ENCODE measurements at regions not wholly inside any gene's neighbourhood (a gene's known extent, or its start where the extent isn't known, plus 50 kb on each side); places are given as distances from the start of the nearest gene placed in this dataset.
"Not testable (repeated sequence)": the region's sequence is repeated elsewhere in the genome, so short reads cannot be mapped to it uniquely, and the experiment has no call there.

GRCh38 chr6:125596020-125596419, 153.4 kb upstream of the HEY2 start:
- peaks cover 5% of the 10 kb centered on the region for H3K27me3 Mint-ChIP-seq
- no peak overlapping the region for H3K27ac Mint-ChIP-seq
- no peak overlapping the region for H3K4me3 Mint-ChIP-seq
- no peaks in the 10 kb centered on the region for H3K4me1 Mint-ChIP-seq (ENCODE audit: low read depth)
- no peaks in the 10 kb centered on the region for H3K9me3 Mint-ChIP-seq
- no peaks in the 10 kb centered on the region for H3K36me3 Mint-ChIP-seq (ENCODE audit: low read depth)

GRCh38 chr6:125597411-125598253, 151.8 kb upstream of the HEY2 start:
- peaks cover 13% of the 10 kb centered on the region for H3K27me3 Mint-ChIP-seq
- H3K4me3 Mint-ChIP-seq = no peak overlapping the region
- H3K27ac Mint-ChIP-seq = no peak overlapping the region
- no peaks in the 10 kb centered on the region for H3K9me3 Mint-ChIP-seq
- H3K36me3 Mint-ChIP-seq (ENCODE audit: low read depth) = no peaks in the 10 kb centered on the region
- no peaks in the 10 kb centered on the region for H3K4me1 Mint-ChIP-seq (ENCODE audit: low read depth)

- H3K36me3 Mint-ChIP-seq (ENCODE audit: low read depth) = no peaks in the 10 kb centered on the region
- peaks cover 18% of the 10 kb centered on the region for H3K27me3 Mint-ChIP-seq
- no peak overlapping the region for H3K4me3 Mint-ChIP-seq
- no peak overlapping the region for H3K27ac Mint-ChIP-seq
- no peaks in the 10 kb centered on the region for H3K9me3 Mint-ChIP-seq
- no peaks in the 10 kb centered on the region for H3K4me1 Mint-ChIP-seq (ENCODE audit: low read depth)
Observed at GRCh38 chr6:125598422-125598821, 151.0 kb upstream of the HEY2 start.

GRCh38 chr6:125604257-125604656, 145.2 kb upstream of the HEY2 start:
- peaks cover 32% of the 10 kb centered on the region for H3K27me3 Mint-ChIP-seq
- no peaks in the 10 kb centered on the region for H3K36me3 Mint-ChIP-seq (ENCODE audit: low read depth)
- H3K9me3 Mint-ChIP-seq = no peaks in the 10 kb centered on the region
- no peaks in the 10 kb centered on the region for H3K4me1 Mint-ChIP-seq (ENCODE audit: low read depth)
- H3K4me3 Mint-ChIP-seq = no peak overlapping the region
- H3K27ac Mint-ChIP-seq = no peak overlapping the region

GRCh38 chr6:125611573-125612344, 137.7 kb upstream of the HEY2 start:
- no peak overlapping the region for H3K4me3 Mint-ChIP-seq
- no peaks in the 10 kb centered on the region for H3K36me3 Mint-ChIP-seq (ENCODE audit: low read depth)
- H3K27ac Mint-ChIP-seq = no peak overlapping the region
- no peaks in the 10 kb centered on the region for H3K9me3 Mint-ChIP-seq
- H3K27me3 Mint-ChIP-seq = peaks cover 14% of the 10 kb centered on the region
- no peaks in the 10 kb centered on the region for H3K4me1 Mint-ChIP-seq (ENCODE audit: low read depth)

- Mint-ChIP-seq H3K27ac (no peak overlapping the region), H3K27me3 (peaks cover 14% of the 10 kb centered on the region), H3K9me3 (no peaks in the 10 kb centered on the region), H3K4me1 (ENCODE audit: low read depth) (no peaks in the 10 kb centered on the region), H3K4me3 (no peak overlapping the region), H3K36me3 (ENCODE audit: low read depth) (no peaks in the 10 kb centered on the region)
Observed at GRCh38 chr6:125612345-125612846, 137.0 kb upstream of the HEY2 start.

- no peak overlapping the region for H3K4me3 Mint-ChIP-seq
- no peaks in the 10 kb centered on the region for H3K4me1 Mint-ChIP-seq (ENCODE audit: low read depth)
- H3K27ac Mint-ChIP-seq = no peak overlapping the region
- H3K36me3 Mint-ChIP-seq (ENCODE audit: low read depth) = no peaks in the 10 kb centered on the region
- peaks cover 28% of the 10 kb centered on the region for H3K27me3 Mint-ChIP-seq
- H3K9me3 Mint-ChIP-seq = no peaks in the 10 kb centered on the region
Observed at GRCh38 chr6:125618629-125619028, 130.8 kb upstream of the HEY2 start.

GRCh38 chr6:125623085-125623484, 126.3 kb upstream of the HEY2 start:
- no peaks in the 10 kb centered on the region for H3K4me1 Mint-ChIP-seq (ENCODE audit: low read depth)
- H3K27me3 Mint-ChIP-seq = peaks cover 35% of the 10 kb centered on the region
- H3K4me3 Mint-ChIP-seq = no peak overlapping the region
- no peak overlapping the region for H3K27ac Mint-ChIP-seq
- no peaks in the 10 kb centered on the region for H3K36me3 Mint-ChIP-seq (ENCODE audit: low read depth)
- no peaks in the 10 kb centered on the region for H3K9me3 Mint-ChIP-seq

GRCh38 chr6:125631165-125631564, 118.3 kb upstream of the HEY2 start:
- Mint-ChIP-seq H3K27ac (no peak overlapping the region), H3K4me1 (ENCODE audit: low read depth) (no peaks in the 10 kb centered on the region), H3K36me3 (ENCODE audit: low read depth) (no peaks in the 10 kb centered on the region), H3K4me3 (no peak overlapping the region), H3K27me3 (peaks cover 9% of the 10 kb centered on the region), H3K9me3 (no peaks in the 10 kb centered on the region)

GRCh38 chr6:125636011-125636410, 113.4 kb upstream of the HEY2 start:
- H3K4me3 Mint-ChIP-seq; H3K27me3 Mint-ChIP-seq; H3K9me3 Mint-ChIP-seq; H3K36me3 Mint-ChIP-seq (ENCODE audit: low read depth); H3K4me1 Mint-ChIP-seq (ENCODE audit: low read depth); H3K27ac Mint-ChIP-seq: not testable (repeated sequence)

GRCh38 chr6:125636671-125637070, 112.8 kb upstream of the HEY2 start:
- no peaks in the 10 kb centered on the region for H3K9me3 Mint-ChIP-seq
- no peaks in the 10 kb centered on the region for H3K4me1 Mint-ChIP-seq (ENCODE audit: low read depth)
- no peak overlapping the region for H3K4me3 Mint-ChIP-seq
- no peaks in the 10 kb centered on the region for H3K36me3 Mint-ChIP-seq (ENCODE audit: low read depth)
- no peak overlapping the region for H3K27ac Mint-ChIP-seq
- H3K27me3 Mint-ChIP-seq = peaks cover 4% of the 10 kb centered on the region

GRCh38 chr6:125637207-125637606, 112.2 kb upstream of the HEY2 start:
- Mint-ChIP-seq H3K27me3 (peaks cover 4% of the 10 kb centered on the region), H3K36me3 (ENCODE audit: low read depth) (no peaks in the 10 kb centered on the region), H3K4me3 (no peak overlapping the region), H3K9me3 (no peaks in the 10 kb centered on the region), H3K27ac (no peak overlapping the region), H3K4me1 (ENCODE audit: low read depth) (no peaks in the 10 kb centered on the region)

- no peaks in the 10 kb centered on the region for H3K9me3 Mint-ChIP-seq
- no peak overlapping the region for H3K27ac Mint-ChIP-seq
- no peaks in the 10 kb centered on the region for H3K36me3 Mint-ChIP-seq (ENCODE audit: low read depth)
Observed at GRCh38 chr6:125639466-125640020, 109.9 kb upstream of the HEY2 start.

GRCh38 chr6:125640441-125641150, 108.8 kb upstream of the HEY2 start:
- H3K36me3 Mint-ChIP-seq (ENCODE audit: low read depth) = no peaks in the 10 kb centered on the region
- H3K9me3 Mint-ChIP-seq = no peaks in the 10 kb centered on the region
- no peak overlapping the region for H3K4me3 Mint-ChIP-seq
- H3K27me3 Mint-ChIP-seq = peaks cover 3% of the 10 kb centered on the region
- H3K27ac Mint-ChIP-seq = no peak overlapping the region
- H3K4me1 Mint-ChIP-seq (ENCODE audit: low read depth) = no peaks in the 10 kb centered on the region

More at GRCh38 chr6:125639466-125640020, 109.9 kb upstream of the HEY2 start:
- Mint-ChIP-seq H3K4me1 (ENCODE audit: low read depth) (no peaks in the 10 kb centered on the region), H3K27me3 (peaks cover 3% of the 10 kb centered on the region), H3K4me3 (no peak overlapping the region)

All from stimulated activated naive CD8-positive, alpha-beta T cell treated with anti-CD3 and anti-CD28 coated beads, Interleukin-15, Interleukin-2, amounts not matched to agents 100 ng/mL and 50 ng/mL, for 24 hours (primary cell).